ENCODE measurements at regions not wholly inside any gene's neighbourhood (a gene's known extent, or its start where the extent isn't known, plus 50 kb on each side); places are given as distances from the start of the nearest gene placed in this dataset.

DNA sequence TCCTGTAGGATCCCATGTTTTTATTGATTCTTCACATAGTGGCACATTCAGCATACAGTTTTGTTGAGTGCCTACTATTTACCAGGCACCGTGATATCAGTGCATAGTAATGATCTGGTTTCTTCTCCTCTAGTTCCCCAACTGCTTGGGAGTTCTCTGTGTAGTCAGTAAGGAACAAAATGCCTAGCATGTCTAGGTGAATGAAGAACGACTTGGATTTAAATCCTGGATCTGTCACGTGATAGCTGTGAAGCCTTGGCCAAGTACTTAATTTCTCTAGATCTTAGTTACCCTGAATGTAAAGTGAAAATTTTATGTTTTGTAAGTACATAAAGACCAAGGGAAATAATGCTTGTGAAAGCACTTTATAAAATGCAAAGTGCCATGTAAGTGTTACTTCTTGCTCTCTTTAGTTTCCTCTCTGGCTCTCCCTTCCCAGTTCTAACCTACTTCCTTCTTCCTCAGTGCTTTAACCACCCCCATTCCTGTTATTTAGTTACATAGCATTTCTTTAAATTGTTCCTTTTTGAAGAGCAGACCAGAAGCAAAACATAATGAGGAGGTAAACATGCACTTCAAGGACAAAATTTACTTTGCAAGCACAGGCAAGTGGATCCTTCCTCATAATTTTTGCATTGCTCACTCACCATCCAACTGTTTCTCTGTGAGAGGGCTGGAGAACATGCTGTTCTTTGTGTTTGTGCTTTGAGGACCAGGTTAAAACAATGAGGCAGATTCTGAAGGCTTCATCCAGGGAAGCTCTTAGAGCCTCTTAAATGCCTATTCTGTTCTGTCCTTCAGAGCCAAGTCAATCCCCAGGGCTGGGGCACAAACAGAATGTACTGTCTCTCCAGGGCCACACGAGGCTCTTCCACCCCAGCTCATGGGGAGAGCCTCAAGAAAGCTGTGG is 353.9 kb upstream of the TENM4 start:
- no peak overlapping the region for H3K4me3 ChIP-seq (ENCODE audit: low read length)
- H3K4me1 ChIP-seq (ENCODE audit: control insufficient read depth, low read length), result no peaks in the 10 kb centered on the region
- TF ChIP-seq EZH2phosphoT487 (IDR thresholded peaks at IDR 0.05; ENCODE audit: borderline replicate concordance, low read length), result no peak
- TF ChIP-seq, protein P1, sequence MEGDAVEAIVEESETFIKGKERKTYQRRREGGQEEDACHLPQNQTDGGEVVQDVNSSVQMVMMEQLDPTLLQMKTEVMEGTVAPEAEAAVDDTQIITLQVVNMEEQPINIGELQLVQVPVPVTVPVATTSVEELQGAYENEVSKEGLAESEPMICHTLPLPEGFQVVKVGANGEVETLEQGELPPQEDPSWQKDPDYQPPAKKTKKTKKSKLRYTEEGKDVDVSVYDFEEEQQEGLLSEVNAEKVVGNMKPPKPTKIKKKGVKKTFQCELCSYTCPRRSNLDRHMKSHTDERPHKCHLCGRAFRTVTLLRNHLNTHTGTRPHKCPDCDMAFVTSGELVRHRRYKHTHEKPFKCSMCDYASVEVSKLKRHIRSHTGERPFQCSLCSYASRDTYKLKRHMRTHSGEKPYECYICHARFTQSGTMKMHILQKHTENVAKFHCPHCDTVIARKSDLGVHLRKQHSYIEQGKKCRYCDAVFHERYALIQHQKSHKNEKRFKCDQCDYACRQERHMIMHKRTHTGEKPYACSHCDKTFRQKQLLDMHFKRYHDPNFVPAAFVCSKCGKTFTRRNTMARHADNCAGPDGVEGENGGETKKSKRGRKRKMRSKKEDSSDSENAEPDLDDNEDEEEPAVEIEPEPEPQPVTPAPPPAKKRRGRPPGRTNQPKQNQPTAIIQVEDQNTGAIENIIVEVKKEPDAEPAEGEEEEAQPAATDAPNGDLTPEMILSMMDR (IDR thresholded peaks at IDR 0.05; ENCODE audit: low read depth, low read length, poor library complexity, severe bottlenecking), result no peak
- no peaks in the 10 kb centered on the region for H3F3A ChIP-seq (ENCODE audit: control insufficient read depth, insufficient read depth)
- no peak overlapping the region for H3K4me2 ChIP-seq (ENCODE audit: low read length)
- H3K9me2 ChIP-seq (replicated peaks; ENCODE audit: control insufficient read depth, low read length), result no peaks in the 10 kb centered on the region
- H3K36me3 ChIP-seq (ENCODE audit: control insufficient read depth, low read length), result no peaks in the 10 kb centered on the region
- H3K79me2 ChIP-seq (ENCODE audit: control insufficient read depth, low read length), result no peaks in the 10 kb centered on the region
- no peak overlapping the region for H3K27ac ChIP-seq (ENCODE audit: low read depth, low read length)
- no peaks in the 10 kb centered on the region for H4K20me1 ChIP-seq (ENCODE audit: control insufficient read depth, insufficient read depth, low read depth, low read length)
- no peaks in the 10 kb centered on the region for H3K27me3 ChIP-seq (ENCODE audit: control insufficient read depth, low read length)
- no peaks in the 10 kb centered on the region for H3K9me3 ChIP-seq (ENCODE audit: control insufficient read depth, insufficient read depth, low read length)

DNA sequence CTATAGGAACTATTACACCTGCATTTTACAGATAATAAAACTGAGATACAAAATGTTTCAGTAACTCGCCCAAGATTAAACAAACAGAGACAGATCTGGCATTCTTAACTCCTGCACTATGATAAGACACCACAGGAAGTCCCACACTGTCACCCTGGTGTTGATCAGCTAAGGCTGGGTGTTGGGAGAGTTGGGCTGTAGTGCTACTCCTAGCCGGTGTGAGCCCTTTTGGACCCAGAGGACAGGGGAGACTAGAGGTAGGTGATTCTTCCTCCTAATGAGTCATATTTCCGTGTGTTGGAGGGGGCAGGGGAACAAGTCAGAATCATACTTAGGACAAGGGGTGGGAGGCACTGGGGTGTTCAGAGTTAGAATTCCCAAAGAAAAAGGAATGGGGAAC is 353.2 kb upstream of the TENM4 start:
- no peaks in the 10 kb centered on the region for H4K20me1 ChIP-seq (ENCODE audit: control insufficient read depth, insufficient read depth, low read depth, low read length)
- no peaks in the 10 kb centered on the region for H3K27me3 ChIP-seq (ENCODE audit: control insufficient read depth, low read length)
- no peaks in the 10 kb centered on the region for H3K79me2 ChIP-seq (ENCODE audit: control insufficient read depth, low read length)
- H3K9me2 ChIP-seq (replicated peaks; ENCODE audit: control insufficient read depth, low read length), result no peaks in the 10 kb centered on the region
- H3K27ac ChIP-seq (ENCODE audit: low read depth, low read length), result no peak overlapping the region
- TF ChIP-seq, protein P1 (IDR thresholded peaks at IDR 0.05; ENCODE audit: low read depth, low read length, poor library complexity, severe bottlenecking), result no peak
- no peak for TF ChIP-seq EZH2phosphoT487 (IDR thresholded peaks at IDR 0.05; ENCODE audit: borderline replicate concordance, low read length)
- no peak overlapping the region for H3K4me2 ChIP-seq (ENCODE audit: low read length)
- no peaks in the 10 kb centered on the region for H3K9me3 ChIP-seq (ENCODE audit: control insufficient read depth, insufficient read depth, low read length)
- H3K4me3 ChIP-seq (ENCODE audit: low read length), result no peak overlapping the region
- H3K36me3 ChIP-seq (ENCODE audit: control insufficient read depth, low read length), result no peaks in the 10 kb centered on the region
- no peaks in the 10 kb centered on the region for H3F3A ChIP-seq (ENCODE audit: control insufficient read depth, insufficient read depth)
- no peaks in the 10 kb centered on the region for H3K4me1 ChIP-seq (ENCODE audit: control insufficient read depth, low read length)

DNA sequence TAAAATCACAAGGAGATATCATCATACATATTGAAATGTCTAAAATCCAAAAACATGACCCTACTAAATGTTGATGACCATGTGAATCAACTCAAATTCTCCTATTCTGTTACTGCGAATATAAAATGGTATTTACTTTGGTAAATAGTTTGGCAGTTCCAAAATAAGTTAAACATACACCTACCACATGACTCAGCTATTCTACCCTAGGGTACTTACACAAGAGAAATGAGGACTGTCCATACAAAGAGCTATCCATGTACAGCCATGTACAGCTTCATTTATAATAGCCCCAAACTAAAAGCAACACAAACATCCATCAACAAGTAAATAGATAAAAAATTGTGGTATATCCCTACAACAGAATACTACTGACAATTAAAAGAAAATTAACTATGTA is 346.1 kb upstream of the TENM4 start:
- no peak for TF ChIP-seq EZH2phosphoT487 (IDR thresholded peaks at IDR 0.05; ENCODE audit: borderline replicate concordance, low read length)
- TF ChIP-seq, protein P1 (IDR thresholded peaks at IDR 0.05; ENCODE audit: low read depth, low read length, poor library complexity, severe bottlenecking), result no peak
- Histone ChIP-seq H4K20me1 (ENCODE audit: control insufficient read depth, insufficient read depth, low read depth, low read length) (no peaks in the 10 kb centered on the region), H3K4me1 (ENCODE audit: control insufficient read depth, low read length) (no peaks in the 10 kb centered on the region), H3F3A (ENCODE audit: control insufficient read depth, insufficient read depth) (no peaks in the 10 kb centered on the region), H3K4me2 (ENCODE audit: low read length) (no peak overlapping the region), H3K9me3 (ENCODE audit: control insufficient read depth, insufficient read depth, low read length) (no peaks in the 10 kb centered on the region), H3K27ac (ENCODE audit: low read depth, low read length) (no peak overlapping the region), H3K9me2 (replicated peaks; ENCODE audit: control insufficient read depth, low read length) (no peaks in the 10 kb centered on the region), H3K79me2 (ENCODE audit: control insufficient read depth, low read length) (no peaks in the 10 kb centered on the region), H3K27me3 (ENCODE audit: control insufficient read depth, low read length) (no peaks in the 10 kb centered on the region), H3K4me3 (ENCODE audit: low read length) (no peak overlapping the region), H3K36me3 (ENCODE audit: control insufficient read depth, low read length) (no peaks in the 10 kb centered on the region)
